CD1c-positive myeloid dendritic cell (primary cell): ENCODE measurements at regions not wholly inside any gene's neighbourhood (a gene's known extent, or its start where the extent isn't known, plus 50 kb on each side); places are given as distances from the start of the nearest gene placed in this dataset.
"Not testable (repeated sequence)": the region's sequence is repeated elsewhere in the genome, so short reads cannot be mapped to it uniquely, and the experiment has no call there.

ENCODE experiments used
- DNase-seq: peaks from one replicate; pipeline ENCODE4 v3.0.0-alpha.2; 2016; ENCODE audit errors: extremely low spot score

- DNase-seq, result no peak
These were observed 529.6 kb downstream of the RAB38 start for GRCh38 chr11:87645626-87646025.

- no peak for DNase-seq
These were observed 535.4 kb downstream of the RAB38 start for GRCh38 chr11:87639753-87640364.

- DNase-seq, result no peak
These were observed 540.2 kb downstream of the RAB38 start for GRCh38 chr11:87635001-87635400.

GRCh38 chr11:87634331-87634730, 540.9 kb downstream of the RAB38 start:
- no peak for DNase-seq

GRCh38 chr11:87628957-87629356, 546.3 kb downstream of the RAB38 start:
- no peak for DNase-seq

GRCh38 chr11:87628026-87628580, 547.1 kb downstream of the RAB38 start:
- no peak for DNase-seq

GRCh38 chr11:87623531-87624365, 551.5 kb downstream of the RAB38 start:
- DNase-seq, result not testable (repeated sequence)

GRCh38 chr11:87616511-87616910, 558.7 kb downstream of the RAB38 start:
- DNase-seq, result no peak

- no peak for DNase-seq
These were observed 566.6 kb downstream of the TMEM135 start for GRCh38 chr11:87604350-87604749.

GRCh38 chr11:87603887-87604286, 566.2 kb downstream of the TMEM135 start:
- DNase-seq, result no peak

- no peak for DNase-seq
These were observed 565.0 kb downstream of the TMEM135 start for GRCh38 chr11:87602776-87603175.

GRCh38 chr11:87600938-87601337, 563.2 kb downstream of the TMEM135 start:
- no peak for DNase-seq

GRCh38 chr11:87597725-87598124, 560.0 kb downstream of the TMEM135 start:
- DNase-seq, result no peak

GRCh38 chr11:87596176-87596575, 558.4 kb downstream of the TMEM135 start:
- no peak for DNase-seq

- DNase-seq, result no peak
These were observed 551.3 kb downstream of the TMEM135 start for GRCh38 chr11:87589082-87589481.

GRCh38 chr11:87585613-87586012, 547.9 kb downstream of the TMEM135 start:
- not testable (repeated sequence) for DNase-seq

GRCh38 chr11:87583931-87584330, 546.2 kb downstream of the TMEM135 start:
- no peak for DNase-seq

GRCh38 chr11:87575088-87575487, 537.4 kb downstream of the TMEM135 start:
- DNase-seq, result no peak

- no peak for DNase-seq
These were observed 536.5 kb downstream of the TMEM135 start for GRCh38 chr11:87574193-87574592.

GRCh38 chr11:87573708-87574107, 536.0 kb downstream of the TMEM135 start:
- DNase-seq, result no peak

- DNase-seq, result no peak
These were observed 535.1 kb downstream of the TMEM135 start for GRCh38 chr11:87572881-87573280.

GRCh38 chr11:87560352-87560751, 522.6 kb downstream of the TMEM135 start:
- no peak for DNase-seq

GRCh38 chr11:87559852-87560251, 522.1 kb downstream of the TMEM135 start:
- not testable (repeated sequence) for DNase-seq
